GM21367 (cell line): ENCODE measurements at regions not wholly inside any gene's neighbourhood (a gene's known extent, or its start where the extent isn't known, plus 50 kb on each side); places are given as distances from the start of the nearest gene placed in this dataset.
"Not testable (repeated sequence)": the region's sequence is repeated elsewhere in the genome, so short reads cannot be mapped to it uniquely, and the experiment has no call there.

Source experiments
- ATAC-seq: cut with Tn5 transposase; IDR thresholded peaks from one replicate; pipeline ENCODE4 v1.9.1; 2021; ENCODE audit not compliant: unreplicated experiment

GRCh38 chr4:173651651-173652282 is 121.7 kb upstream of the HAND2 start:
- ATAC-seq = no peak

GRCh38 chr4:173647902-173648301 is 117.9 kb upstream of the HAND2 start:
- no peak for ATAC-seq

DNA sequence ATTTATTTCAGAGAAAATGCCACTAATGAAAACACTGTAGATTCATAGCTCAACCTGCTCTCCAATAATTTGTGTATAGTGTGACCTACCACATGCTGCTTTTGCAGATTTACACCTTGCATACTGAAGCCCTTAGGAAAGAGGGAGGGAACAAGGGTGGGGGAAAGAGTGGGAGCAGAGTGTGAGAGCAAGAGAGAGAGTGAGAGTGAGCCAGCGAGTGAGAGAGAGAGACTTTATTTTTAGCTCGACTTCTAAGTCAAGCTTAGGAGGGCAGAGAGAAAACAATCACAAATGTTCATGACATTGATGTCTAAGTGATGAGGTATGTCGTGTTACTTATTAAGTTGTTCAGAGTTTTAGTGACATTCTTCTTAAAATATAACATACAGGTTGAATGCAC is 112.5 kb upstream of the HAND2 start:
- ATAC-seq = no peak

- no peak for ATAC-seq
Measured at GRCh38 chr4:173635395-173635794, 105.4 kb upstream of the HAND2 start.

DNA sequence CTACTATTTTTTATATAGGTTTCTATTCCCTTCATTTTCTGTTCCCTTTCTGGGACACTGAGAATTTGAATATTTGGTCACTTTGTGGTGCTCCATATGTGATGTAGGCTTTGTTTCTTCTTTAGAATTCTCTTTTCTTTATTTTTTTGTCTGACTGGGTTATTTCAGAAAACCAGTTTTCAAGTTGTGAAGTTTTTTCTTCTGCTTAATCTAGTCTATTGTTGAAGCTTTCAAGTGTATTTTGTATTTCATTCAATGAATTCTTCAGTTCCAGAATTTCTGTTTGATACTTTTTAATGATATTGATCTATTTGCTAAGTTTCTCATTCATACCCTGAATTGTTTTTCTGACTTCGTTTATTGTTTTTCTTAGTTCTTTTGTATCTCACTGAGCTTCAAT is 96.2 kb upstream of the HAND2 start:
- ATAC-seq = no peak

- ATAC-seq = not testable (repeated sequence)
Measured at GRCh38 chr4:173618648-173619047, 88.6 kb upstream of the HAND2 start.

DNA sequence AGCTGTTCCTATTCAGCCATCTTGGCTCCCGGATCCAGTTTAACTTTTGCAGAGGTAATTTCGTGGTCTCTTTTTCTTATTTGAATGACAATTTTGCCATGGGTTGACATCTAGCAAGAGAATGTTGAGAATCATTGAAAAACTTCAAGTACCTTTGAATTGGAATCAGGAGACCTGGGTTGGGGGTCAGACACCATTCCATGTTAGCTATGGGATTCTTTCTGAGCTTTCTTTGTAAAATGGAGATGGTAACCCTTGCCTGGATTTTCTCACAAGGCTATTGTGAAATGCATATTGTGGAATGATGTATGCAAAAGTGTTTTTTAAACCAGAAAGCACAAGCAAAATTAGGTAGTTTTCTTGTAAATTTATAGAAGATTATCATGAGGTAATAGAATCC is 79.1 kb upstream of the HAND2 start:
- ATAC-seq = no peak

- not testable (repeated sequence) for ATAC-seq
Measured at GRCh38 chr4:173608632-173609031, 78.6 kb upstream of the HAND2 start.

DNA sequence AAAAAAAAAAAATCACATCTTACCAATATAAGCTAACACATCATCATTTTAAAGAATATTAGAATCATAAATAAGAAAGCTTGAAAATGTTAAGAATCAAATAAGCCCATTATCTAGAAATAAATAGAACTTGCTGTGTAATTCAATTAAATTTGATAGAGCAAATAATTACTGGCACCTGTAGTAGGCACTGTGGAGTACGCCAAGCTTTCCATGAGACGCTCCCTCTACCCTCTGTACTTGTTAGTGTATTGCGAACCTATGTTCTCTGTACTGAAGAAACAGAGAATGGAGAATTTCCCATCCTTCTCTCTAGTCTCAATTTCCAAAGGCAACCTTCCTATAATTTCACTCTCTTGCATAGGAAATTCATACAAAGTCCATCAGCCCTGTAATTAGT is 61.7 kb upstream of the HAND2 start:
- ATAC-seq = no peak

DNA sequence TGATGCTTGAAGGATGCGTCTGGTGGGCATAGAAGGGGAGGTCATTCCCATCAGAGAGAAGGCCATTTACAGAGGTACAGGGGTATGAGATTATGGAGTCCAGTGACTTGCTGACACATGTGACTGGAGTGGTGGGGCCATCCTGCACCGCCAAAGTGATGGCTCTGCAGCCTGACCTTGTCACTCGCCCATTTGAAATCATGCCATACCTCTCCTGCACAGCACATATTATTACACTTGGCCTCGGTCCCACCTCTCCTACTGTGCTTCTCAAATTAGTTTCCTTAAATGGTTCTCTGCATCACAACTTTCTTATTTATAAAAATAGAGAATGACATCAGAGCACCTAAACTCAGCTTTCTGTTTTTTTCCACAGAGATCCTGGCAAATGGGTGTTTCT is 60.7 kb upstream of the HAND2 start:
- no peak for ATAC-seq

GRCh38 chr4:173585876-173586572 is 56.0 kb upstream of the HAND2 start:
- ATAC-seq = no peak

GRCh38 chr4:173584506-173584905 is 54.5 kb upstream of the HAND2 start:
- ATAC-seq = no peak
